NCI-H226 (cell line): ENCODE measurements at regions not wholly inside any gene's neighbourhood (a gene's known extent, or its start where the extent isn't known, plus 50 kb on each side); places are given as distances from the start of the nearest gene placed in this dataset.

Source experiments
- DNase-seq: peaks from one replicate; pipeline ENCODE4 v3.0.0-alpha.2; 2015

DNA sequence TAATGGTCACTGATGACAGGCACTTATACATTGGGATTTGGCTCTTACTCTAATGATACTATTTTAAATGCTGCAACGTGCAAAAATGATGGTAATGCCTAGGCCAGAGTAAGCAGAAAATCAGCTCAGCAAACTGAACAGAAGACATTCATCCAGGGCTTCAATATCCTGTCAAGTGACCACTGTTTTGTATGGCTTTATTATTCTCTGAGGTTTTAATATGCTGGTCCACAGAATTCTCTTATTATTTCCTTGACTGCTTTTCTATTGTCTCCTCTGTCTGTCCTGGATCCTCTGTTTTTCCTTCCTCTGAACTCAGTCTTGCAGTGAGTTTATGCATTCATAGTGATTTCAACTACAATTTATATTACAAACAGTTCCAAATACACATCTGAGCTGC lies 90.8 kb upstream of the PMFBP1 start:
- DNase-seq: no peak

DNA sequence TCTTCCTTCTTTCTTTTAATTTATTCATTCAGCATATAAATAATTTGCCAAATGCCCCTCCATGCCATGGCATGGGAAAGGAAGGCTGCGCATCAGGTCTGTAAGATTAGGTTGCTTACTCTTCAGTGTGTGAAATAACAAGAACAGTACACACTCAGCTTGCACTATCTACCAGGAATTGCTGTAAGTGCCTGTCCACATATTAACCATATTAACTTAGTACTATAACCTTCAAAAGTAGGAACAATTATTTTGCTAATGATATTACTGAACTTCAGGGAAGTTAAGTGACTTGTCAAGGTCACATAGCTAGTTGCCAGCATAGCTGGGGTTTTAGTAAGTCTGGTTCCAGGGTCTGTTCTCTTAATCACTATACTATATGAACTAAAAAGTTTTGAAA lies 89.2 kb upstream of the PMFBP1 start:
- DNase-seq: no peak

DNA sequence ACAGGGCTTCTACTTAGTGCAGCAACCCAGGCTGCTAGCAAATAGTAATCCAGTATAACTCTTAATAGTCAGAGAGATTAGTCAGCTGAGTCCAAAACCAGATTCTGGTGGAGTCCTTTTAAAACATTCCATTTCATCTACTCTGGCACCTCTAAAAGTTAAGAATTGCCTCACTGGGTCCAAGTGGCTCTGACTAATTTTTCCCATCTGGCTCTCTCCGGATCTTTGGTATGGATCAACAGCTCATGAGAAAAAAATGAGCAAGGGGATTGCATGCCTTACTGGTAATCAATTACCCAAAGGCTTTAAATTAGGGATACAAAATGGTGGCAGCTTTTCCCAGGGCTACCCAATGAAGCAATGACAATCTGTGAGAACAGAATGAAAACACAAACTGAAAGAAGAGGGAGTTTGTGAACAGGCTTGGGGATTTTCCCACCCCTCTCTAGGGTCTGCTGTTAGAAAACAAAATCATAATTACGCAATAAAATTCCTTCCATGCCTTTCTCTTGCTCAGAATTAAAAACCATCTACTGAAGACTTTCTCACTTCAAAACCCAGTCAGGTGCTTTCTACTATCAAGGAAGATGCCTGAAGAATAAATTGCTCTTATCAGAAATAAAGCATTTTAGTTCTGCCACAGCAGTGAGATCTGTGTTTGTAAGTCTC lies 84.6 kb upstream of the PMFBP1 start:
- peak; percentile 59 for DNase-seq

DNA sequence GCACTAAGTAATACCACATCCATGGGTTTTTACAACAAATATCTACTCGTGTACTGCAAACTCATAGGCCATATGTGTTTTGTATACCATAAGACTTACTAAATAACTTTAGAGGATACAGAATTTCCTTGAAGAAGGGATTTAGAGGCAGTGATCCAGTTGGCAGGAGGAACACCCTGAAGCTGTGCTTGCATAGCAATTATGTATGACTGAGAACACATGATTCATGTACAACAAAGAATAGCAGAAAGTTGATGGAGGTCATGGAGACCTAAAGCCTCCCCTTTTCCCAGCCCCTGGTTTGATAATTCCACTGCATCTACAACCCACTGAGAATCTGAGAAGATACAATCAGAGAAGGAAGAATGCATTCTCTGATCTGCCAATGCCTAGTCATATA lies 83.8 kb upstream of the PMFBP1 start:
- no peak for DNase-seq

DNA sequence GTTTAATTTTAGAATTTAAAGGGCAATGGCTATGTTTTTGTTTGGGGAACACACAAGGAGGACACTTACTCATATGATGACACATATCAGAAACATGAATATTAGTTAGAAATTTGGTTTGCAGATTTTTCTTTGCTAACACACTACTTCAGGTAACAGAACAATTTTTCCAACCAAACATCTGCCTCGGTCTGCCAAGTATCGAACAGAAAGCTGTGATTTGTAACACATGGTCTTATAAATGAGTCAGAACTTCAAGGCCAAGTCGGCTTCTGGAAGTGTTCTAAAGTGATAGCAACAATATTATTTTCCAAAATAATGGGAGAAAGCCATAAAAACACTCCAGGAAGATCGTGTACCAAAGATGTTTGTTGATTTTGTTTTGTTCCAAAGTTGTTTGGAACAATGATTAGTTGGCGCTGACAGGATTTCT lies 75.9 kb upstream of the PMFBP1 start:
- DNase-seq: no peak

DNA sequence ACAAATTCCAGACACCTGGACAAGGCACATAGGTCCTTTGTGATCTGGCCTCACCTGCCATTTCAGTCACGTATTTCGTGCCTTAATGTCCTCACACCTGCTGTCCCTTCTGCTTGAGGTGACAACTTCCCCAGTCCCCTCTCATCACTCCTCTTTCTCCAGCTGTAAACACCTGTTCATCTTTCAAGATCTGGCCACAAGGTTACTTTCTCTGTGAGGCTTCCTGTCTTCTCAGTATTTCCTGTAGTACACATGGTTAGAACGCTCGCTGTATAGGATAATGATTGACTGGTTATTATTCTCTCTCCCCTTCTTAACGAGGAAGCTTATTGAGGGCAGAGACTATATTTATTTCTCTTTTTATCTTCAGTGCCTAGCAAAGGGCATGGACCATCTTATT lies 74.5 kb upstream of the PMFBP1 start:
- DNase-seq: no peak

DNA sequence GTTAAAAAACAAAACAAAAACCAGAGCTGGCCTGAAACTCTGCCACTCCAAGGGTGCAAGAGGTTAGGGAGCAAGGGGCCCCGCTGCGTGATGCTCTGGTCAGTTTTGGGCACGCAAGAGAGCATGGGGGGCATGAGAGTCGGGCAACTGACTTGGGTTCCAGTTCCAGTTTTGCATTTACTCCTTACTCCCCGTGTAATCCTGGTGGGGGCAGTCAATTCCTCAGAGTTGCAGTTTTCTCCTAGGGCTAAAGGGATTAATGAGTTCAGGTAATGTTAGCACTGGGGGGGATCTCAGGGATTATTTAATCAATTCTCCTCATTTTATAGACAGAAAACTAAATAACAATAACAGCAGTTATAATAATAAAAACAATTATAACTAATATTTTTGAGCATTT lies 72.9 kb upstream of the PMFBP1 start:
- no peak for DNase-seq

DNA sequence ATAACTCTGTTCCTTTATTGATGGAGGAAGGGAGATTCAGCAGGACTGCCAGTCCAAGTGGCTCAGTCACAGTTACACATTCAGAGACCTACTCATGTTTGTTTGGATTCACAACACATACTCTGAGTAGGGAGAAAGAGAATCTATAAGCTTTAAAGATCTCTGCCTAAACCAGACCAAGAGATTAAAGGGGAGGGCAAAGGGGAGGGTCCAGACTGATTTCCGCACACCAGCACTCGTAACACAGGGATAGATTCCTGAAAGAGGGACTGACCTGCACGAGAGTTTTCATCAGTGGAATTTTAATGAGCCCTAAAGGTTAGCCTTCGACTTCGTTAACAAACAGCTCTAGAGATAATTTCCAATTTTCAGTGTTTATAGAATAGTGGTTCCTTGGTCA lies 71.7 kb upstream of the PMFBP1 start:
- no peak for DNase-seq

DNA sequence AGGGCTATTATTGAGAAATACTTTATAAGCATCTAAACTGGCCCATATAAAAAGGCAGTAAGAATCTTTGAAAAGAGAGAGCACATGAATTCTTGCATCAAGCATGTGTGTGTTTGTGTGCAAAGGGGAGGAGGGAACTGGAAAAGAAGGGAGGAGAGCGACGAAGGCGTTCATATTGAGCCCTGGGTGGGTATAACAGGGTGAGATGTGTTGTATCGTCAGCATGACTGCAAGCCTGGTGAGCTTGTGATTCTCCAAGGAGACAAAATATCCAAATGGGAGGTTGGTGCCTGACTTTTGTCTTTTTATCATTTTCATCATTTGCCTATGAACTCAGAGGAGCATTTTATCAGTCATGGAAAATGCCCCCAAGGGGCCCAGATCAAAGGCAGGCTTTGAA lies 70.8 kb upstream of the PMFBP1 start:
- DNase-seq: no peak

DNA sequence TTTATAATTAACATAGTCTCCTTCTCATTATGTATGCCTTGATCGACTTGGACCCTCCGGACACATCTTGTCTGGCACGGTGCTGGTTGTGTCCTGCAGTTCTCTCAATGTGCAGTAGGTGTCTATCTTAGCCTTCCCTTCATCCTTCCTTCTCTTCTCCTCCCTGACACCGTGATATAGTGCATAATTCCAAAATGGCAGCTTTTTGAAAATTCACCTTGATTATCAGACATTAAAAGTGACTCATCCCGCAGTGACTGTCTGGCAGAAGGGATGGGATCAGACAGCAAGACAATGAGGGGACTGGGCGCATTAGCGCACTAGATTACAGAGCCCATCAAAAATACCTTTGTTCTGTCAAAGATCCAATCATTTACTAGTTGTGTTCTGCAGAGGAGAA lies 70.0 kb upstream of the PMFBP1 start:
- peak; percentile 32 for DNase-seq

DNA sequence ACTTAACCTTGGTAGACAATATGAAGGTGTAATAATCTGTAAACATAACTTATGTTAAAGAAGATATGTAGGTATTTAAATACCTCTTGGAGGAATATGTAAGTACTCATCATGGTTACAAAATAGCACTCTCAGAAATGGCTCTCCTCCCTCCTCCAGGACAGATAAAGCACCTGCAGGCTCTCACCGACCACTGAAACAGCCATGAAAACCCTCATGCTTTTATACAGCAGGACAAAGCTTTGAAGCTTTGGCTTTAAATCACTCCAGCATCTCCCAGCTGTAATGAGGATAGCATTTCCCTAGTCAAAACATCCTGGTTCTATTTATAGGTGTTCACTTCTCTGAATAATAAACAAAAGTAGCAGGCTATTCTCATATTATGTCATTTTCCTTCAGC lies 69.1 kb upstream of the PMFBP1 start:
- DNase-seq: no peak

DNA sequence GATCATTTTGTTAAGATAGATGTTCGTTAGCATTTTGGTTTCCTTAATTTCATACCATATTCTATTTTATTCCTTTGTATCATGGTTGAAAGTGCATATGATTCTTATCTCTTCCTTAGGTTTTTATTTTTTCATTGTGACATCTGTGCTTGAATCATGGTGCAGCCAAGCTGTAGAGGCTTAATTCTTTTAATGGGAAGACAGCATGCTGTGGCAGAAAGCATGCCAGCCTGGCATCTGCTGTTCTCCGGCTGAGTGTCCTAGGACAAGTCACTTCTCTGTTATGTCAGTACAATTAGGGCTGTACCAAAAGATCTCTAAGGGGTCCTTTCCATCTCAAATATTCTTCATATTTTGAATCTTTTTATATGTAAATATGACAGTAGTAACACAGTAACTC lies 68.5 kb upstream of the PMFBP1 start:
- DNase-seq: no peak

DNA sequence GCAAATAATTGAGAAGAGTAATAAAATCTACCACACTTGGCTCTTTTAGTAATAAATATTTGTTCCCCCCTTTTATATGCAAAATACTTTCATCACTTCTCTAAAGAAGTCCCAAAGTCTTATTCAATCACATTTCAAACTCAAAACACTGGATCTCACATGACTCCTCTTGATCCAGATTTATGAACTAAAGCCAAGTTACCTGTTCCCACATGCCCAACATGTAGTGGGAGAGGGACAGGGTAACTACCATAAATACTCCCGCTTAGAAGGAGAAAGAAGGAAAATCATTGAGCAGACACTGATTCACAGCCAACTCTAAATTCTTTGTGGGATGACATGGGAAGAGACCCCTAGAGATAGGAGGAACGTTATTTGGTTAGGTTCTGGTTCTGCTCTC lies 64.9 kb upstream of the PMFBP1 start:
- no peak for DNase-seq

DNA sequence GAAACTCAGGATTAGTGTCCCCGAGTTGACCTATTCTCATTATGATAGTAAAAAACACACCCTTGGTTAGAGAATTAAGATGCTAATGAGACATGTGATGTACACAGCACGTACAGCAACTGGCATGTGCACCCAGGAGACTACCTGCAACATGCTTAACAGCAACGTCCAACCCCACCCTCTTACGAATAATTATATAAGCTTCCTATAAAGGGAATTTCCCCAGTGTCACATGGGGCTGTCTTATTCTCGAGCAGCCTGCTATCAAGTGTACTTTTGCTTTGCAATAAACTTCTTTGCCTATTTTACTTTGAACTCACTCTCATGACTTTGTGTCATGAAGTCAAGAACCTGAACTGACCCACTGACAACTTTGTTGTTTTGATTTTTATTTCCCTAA lies 62.4 kb upstream of the PMFBP1 start:
- no peak for DNase-seq

DNA sequence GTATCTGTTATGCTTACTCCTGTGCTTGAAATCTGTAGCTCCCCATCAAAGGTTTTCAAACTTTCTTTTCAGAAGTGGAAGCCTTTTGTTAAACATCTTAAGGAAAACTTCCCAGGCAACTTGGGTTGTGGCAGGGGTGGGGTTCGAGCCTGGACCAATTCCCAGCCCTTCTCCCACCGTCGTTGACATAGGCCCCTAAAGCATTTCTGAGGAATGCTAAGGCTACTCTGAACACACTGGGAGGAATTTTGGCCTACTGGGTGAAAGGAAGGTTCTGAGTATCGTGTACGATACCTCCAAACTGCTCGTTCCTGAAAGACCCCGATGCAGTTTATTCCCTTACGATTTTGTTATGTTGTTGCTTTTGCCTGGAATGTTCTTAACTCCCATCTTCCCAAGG lies 56.1 kb upstream of the PMFBP1 start:
- DNase-seq: no peak

DNA sequence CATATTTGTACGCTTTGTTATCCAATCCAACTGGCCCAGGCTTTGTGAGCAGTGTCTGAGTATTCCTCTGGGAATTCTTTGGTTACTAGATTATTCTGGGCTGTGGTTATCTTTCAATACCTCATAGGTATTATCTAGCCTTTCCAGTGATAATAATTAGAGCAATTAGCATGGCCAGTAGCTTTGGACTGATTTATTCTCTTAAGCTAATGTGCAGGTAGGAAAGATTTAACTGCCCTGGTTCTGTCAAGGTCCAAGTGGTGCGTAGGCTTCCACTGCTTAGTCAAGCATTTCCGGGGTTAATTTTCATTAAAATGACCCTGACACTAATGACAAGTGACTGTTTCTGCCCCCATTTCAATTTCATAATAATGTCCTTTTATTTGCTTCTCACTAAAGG lies 54.2 kb upstream of the PMFBP1 start:
- DNase-seq: no peak

DNA sequence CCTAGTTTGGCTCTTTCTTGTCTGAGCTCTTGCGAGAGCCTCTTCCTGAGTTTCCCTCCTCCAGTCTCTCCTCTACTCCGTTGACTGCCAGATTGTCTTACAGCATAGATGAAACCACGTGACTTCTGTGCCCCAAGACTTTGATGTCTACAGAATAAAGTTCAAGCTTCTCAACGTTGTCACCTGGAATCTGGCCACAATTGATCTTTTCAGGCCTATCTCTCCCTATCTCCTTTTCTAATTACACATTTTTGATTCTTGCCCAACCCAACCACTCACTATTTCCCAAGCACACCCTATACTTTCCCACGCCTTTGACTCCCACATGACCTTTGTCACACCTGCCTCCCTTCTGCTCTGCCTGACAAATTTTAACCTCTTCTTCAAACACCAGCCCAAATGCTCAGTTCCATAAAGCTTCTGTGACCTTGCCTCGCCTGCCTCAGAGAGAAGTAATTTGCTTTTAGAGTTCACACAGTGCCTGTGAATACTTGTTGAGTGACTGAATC lies 52.4 kb upstream of the PMFBP1 start:
- no peak for DNase-seq

DNA sequence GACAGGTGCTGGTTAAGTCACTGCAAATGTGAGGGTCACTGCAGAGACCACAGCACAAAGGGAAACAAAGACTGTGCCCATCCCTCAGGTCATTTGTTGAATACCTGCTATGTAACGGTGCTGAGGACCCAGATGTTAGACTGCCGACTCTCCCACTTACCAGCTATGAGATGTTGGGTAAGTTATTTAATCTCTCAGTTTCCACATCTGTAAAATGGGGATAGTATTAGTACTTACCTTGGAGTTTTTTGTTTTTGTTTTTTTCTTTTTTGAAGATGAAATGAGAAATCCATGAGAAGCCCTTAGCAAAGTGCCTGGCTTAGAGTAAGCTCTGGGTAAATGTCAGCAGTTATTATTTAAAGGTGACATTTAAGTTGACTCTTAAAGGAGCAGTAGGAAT lies 50.5 kb upstream of the PMFBP1 start:
- DNase-seq: no peak
